ENCODE measurements at regions not wholly inside any gene's neighbourhood (a gene's known extent, or its start where the extent isn't known, plus 50 kb on each side); places are given as distances from the start of the nearest gene placed in this dataset.

GRCh38 chr1:221187174-221187573, 307.9 kb downstream of the HLX start:
- TF ChIP-seq CTCF (IDR thresholded peaks at IDR 0.05) = no peak
- no peak for TF ChIP-seq POLR2A (IDR thresholded peaks at IDR 0.05)

Data from testis (tissue), 2 donors.